HUES64 (cell line): ENCODE measurements at regions not wholly inside any gene's neighbourhood (a gene's known extent, or its start where the extent isn't known, plus 50 kb on each side); places are given as distances from the start of the nearest gene placed in this dataset.

ENCODE experiments used
- H3K27ac ChIP-seq: 2 replicates; pipeline ENCODE4 v1.7.0; 2013; ENCODE audit warnings: low read depth, low read length, inconsistent platforms
- H3K27me3 ChIP-seq: 2 replicates; pipeline ENCODE4 v1.6.1; 2013; ENCODE audit warnings: mild to moderate bottlenecking, low read length; ENCODE audit not compliant: insufficient read depth
- H3K36me3 ChIP-seq: 2 replicates; pipeline ENCODE4 v1.6.1; 2013; ENCODE audit warnings: mild to moderate bottlenecking, low read length; ENCODE audit not compliant: insufficient read depth
- H3K4me1 ChIP-seq: 2 replicates; pipeline ENCODE4 v1.6.1; 2013; ENCODE audit warnings: mild to moderate bottlenecking, low read length, moderate library complexity; ENCODE audit not compliant: insufficient read depth
- H3K4me3 ChIP-seq: 2 replicates; pipeline ENCODE4 v1.5.1; 2013; ENCODE audit warnings: mild to moderate bottlenecking, low read length, moderate library complexity
- H3K9ac ChIP-seq: 2 replicates; pipeline ENCODE4 v1.6.1; 2013; ENCODE audit warnings: mild to moderate bottlenecking, low read depth, low read length
- H3K9me3 ChIP-seq: 2 replicates; pipeline ENCODE4 v1.6.1; 2013; ENCODE audit warnings: low read depth, low read length; ENCODE audit not compliant: insufficient read depth
- WGBS: fragments of 150-250, 120-280 bp; methylation state at CpG from one replicate; pipeline ENCODE4 v1.1.7; 2013; ENCODE audit warnings: missing lambda C conversion rate; 5-methylcytosine and 5-hydroxymethylcytosine counted together

- Histone ChIP-seq H3K4me3 (no peak overlapping the region), H3K27me3 (no peaks in the 10 kb centered on the region), H3K9me3 (no peaks in the 10 kb centered on the region), H3K36me3 (no peaks in the 10 kb centered on the region), H3K4me1 (no peaks in the 10 kb centered on the region), H3K27ac (no peak overlapping the region), H3K9ac (no peak overlapping the region)
- WGBS: 93% methylated on average over 12 of the region's 12 CpGs
Observed at GRCh38 chr20:61127311-61128039, 124.6 kb upstream of the CDH4 start.

- H3K27ac ChIP-seq: no peak overlapping the region
- H3K9me3 ChIP-seq: no peaks in the 10 kb centered on the region
- WGBS: 86% methylated on average over 14 of the region's 14 CpGs
- no peaks in the 10 kb centered on the region for H3K27me3 ChIP-seq
- no peak overlapping the region for H3K9ac ChIP-seq
- no peaks in the 10 kb centered on the region for H3K4me1 ChIP-seq
- H3K36me3 ChIP-seq: no peaks in the 10 kb centered on the region
- no peak overlapping the region for H3K4me3 ChIP-seq
Observed at GRCh38 chr20:61128701-61129269, 123.3 kb upstream of the CDH4 start.

GRCh38 chr20:61129311-61129710 is 122.8 kb upstream of the CDH4 start:
- 75% methylated on average over 9 of the region's 12 CpGs for WGBS
- no peak overlapping the region for H3K27ac ChIP-seq
- H3K9me3 ChIP-seq: no peaks in the 10 kb centered on the region
- no peaks in the 10 kb centered on the region for H3K4me1 ChIP-seq
- H3K4me3 ChIP-seq: no peak overlapping the region
- no peaks in the 10 kb centered on the region for H3K36me3 ChIP-seq
- no peak overlapping the region for H3K9ac ChIP-seq
- no peaks in the 10 kb centered on the region for H3K27me3 ChIP-seq

GRCh38 chr20:61130156-61130555 is 121.9 kb upstream of the CDH4 start:
- no peaks in the 10 kb centered on the region for H3K9me3 ChIP-seq
- H3K27ac ChIP-seq: no peak overlapping the region
- H3K4me3 ChIP-seq: no peak overlapping the region
- H3K36me3 ChIP-seq: no peaks in the 10 kb centered on the region
- WGBS: 93% methylated on average over 7 of the region's 7 CpGs
- H3K9ac ChIP-seq: no peak overlapping the region
- no peaks in the 10 kb centered on the region for H3K4me1 ChIP-seq
- no peaks in the 10 kb centered on the region for H3K27me3 ChIP-seq

- 93% methylated on average over 9 of the region's 9 CpGs for WGBS
- Histone ChIP-seq H3K27ac (no peak overlapping the region), H3K36me3 (no peaks in the 10 kb centered on the region), H3K9ac (no peak overlapping the region), H3K9me3 (no peaks in the 10 kb centered on the region), H3K4me1 (peaks cover 12% of the 10 kb centered on the region; the same call in 1 of the 2 replicates), H3K4me3 (no peak overlapping the region), H3K27me3 (0 out of 2 replicates have a peak, but pooled peaks cover 4% of the 10 kb centered on the region)
Observed at GRCh38 chr20:61131944-61132343, 120.1 kb upstream of the CDH4 start.

GRCh38 chr20:61133611-61134010 is 118.5 kb upstream of the CDH4 start:
- Histone ChIP-seq H3K27me3 (peaks cover 10% of the 10 kb centered on the region; the same call in 1 of the 2 replicates), H3K27ac (no peak overlapping the region), H3K36me3 (no peaks in the 10 kb centered on the region), H3K9me3 (no peaks in the 10 kb centered on the region), H3K4me1 (peaks cover 12% of the 10 kb centered on the region; the same call in 1 of the 2 replicates), H3K9ac (no peak overlapping the region), H3K4me3 (no peak overlapping the region)
- WGBS: 91% methylated on average over 6 of the region's 6 CpGs

GRCh38 chr20:61134296-61135030 is 117.6 kb upstream of the CDH4 start:
- Histone ChIP-seq H3K27ac (no peak overlapping the region), H3K9me3 (no peaks in the 10 kb centered on the region), H3K4me3 (no peak overlapping the region), H3K36me3 (no peaks in the 10 kb centered on the region), H3K9ac (no peak overlapping the region), H3K4me1 (peaks cover 12% of the 10 kb centered on the region; the same call in 1 of the 2 replicates), H3K27me3 (peaks cover 14% of the 10 kb centered on the region; the same call in 1 of the 2 replicates)
- WGBS: 86% methylated on average over 9 of the region's 9 CpGs

- Histone ChIP-seq H3K36me3 (no peaks in the 10 kb centered on the region), H3K27me3 (peaks cover 15% of the 10 kb centered on the region; the same call in 1 of the 2 replicates), H3K9ac (no peak overlapping the region), H3K4me1 (peaks cover 12% of the 10 kb centered on the region; the same call in 1 of the 2 replicates), H3K4me3 (no peak overlapping the region), H3K9me3 (no peaks in the 10 kb centered on the region), H3K27ac (no peak overlapping the region)
- WGBS: 92% methylated on average over 9 of the region's 11 CpGs
Observed at GRCh38 chr20:61135266-61135665, 116.8 kb upstream of the CDH4 start.

- peaks cover 12% of the 10 kb centered on the region; the same call in 1 of the 2 replicates for H3K4me1 ChIP-seq
- no peak overlapping the region for H3K9ac ChIP-seq
- no peaks in the 10 kb centered on the region for H3K36me3 ChIP-seq
- H3K4me3 ChIP-seq: no peak overlapping the region
- no peak overlapping the region for H3K27ac ChIP-seq
- peaks cover 15% of the 10 kb centered on the region; the same call in 1 of the 2 replicates for H3K27me3 ChIP-seq
- WGBS: 44% methylated on average over 15 of the region's 15 CpGs
- no peaks in the 10 kb centered on the region for H3K9me3 ChIP-seq
Observed at GRCh38 chr20:61135968-61136367, 116.1 kb upstream of the CDH4 start.

GRCh38 chr20:61138566-61138965 is 113.5 kb upstream of the CDH4 start:
- WGBS: 90% methylated on average over 5 of the region's 5 CpGs
- Histone ChIP-seq H3K9ac (no peak overlapping the region), H3K36me3 (no peaks in the 10 kb centered on the region), H3K27ac (no peak overlapping the region), H3K4me1 (peaks cover 12% of the 10 kb centered on the region; the same call in 1 of the 2 replicates), H3K4me3 (no peak overlapping the region), H3K9me3 (no peaks in the 10 kb centered on the region), H3K27me3 (peaks cover 15% of the 10 kb centered on the region; the same call in 1 of the 2 replicates)

- Histone ChIP-seq H3K4me3 (no peak overlapping the region), H3K36me3 (no peaks in the 10 kb centered on the region), H3K27me3 (peaks cover 18% of the 10 kb centered on the region; the same call in 1 of the 2 replicates), H3K9ac (no peak overlapping the region), H3K9me3 (no peaks in the 10 kb centered on the region), H3K27ac (no peak overlapping the region), H3K4me1 (peaks cover 12% of the 10 kb centered on the region; the same call in 1 of the 2 replicates)
- 91% methylated on average over 3 of the region's 4 CpGs for WGBS
Observed at GRCh38 chr20:61139031-61139430, 113.0 kb upstream of the CDH4 start.
